Erythroblast (primary cell): ENCODE measurements at regions not wholly inside any gene's neighbourhood (a gene's known extent, or its start where the extent isn't known, plus 50 kb on each side); places are given as distances from the start of the nearest gene placed in this dataset.
"Not testable (repeated sequence)": the region's sequence is repeated elsewhere in the genome, so short reads cannot be mapped to it uniquely, and the experiment has no call there.

Source experiments
- DNase-seq, 2 experiments: peaks; one replicate each; lab custom pipeline; 2025; lab: John Stamatoyannopoulos, UW
- GATA1 ChIP-seq: IDR thresholded peaks from 2 replicates; pipeline ENCODE4 v1.6.1; 2011; ENCODE audit warnings: low read depth, mild to moderate bottlenecking, control low read depth, low read length, moderate library complexity
- POLR2A ChIP-seq: IDR thresholded peaks from 2 replicates; pipeline ENCODE4 v1.6.1; 2011; ENCODE audit warnings: mild to moderate bottlenecking, low read length

DNA sequence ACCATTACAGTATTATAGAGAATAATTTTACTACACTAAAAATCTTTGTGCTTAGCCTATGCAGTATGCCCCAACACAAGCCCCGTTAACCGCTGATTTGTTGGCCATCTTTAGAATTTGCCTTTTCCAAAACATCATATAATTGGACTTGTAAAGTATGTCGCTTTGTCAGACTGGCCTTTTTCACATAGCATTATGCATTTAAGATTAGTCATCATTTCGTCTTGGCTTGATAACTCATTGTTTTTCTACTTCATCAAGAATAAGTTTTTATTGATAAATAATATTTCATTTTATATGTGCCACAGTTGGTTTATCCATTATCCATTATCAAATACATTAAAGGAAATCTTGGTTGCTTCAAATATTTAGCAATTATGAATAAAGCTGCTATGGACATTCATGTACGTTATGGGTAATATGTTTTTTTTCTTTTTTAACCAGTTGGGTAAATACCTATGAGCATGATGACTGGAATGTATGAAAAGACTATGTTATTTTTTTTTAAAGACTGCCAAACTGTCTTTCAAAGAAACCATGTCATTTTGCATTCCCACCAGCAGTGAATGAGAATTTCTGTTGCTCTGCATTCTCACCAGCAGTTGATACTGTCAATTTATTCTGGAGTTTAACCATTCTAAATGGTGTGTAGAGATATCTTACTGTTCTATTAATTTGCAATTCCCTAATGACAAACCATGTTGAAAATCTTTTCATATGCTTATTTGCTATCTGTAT, 273.1 kb upstream of the KCND2 start:
- DNase-seq = no peak
- no peak for TF ChIP-seq POLR2A

DNA sequence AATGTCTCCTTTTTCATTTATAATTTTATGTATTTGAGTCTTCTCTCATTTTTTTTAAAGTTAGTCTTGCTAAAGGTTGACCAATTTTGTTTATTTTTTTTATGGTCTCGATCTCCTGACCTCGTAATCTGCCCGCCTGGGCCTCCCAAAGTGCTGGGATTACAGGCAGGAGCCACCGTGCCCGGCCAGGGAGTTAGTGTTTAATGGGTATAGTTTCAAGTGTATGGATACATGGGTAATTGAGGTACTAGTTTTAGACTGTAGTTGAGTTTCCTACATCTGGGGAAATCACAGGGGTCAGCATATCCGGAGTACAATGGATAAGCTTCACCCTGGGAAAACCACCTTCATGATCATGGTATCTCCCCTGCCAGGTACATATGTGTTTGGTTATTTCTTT, 267.3 kb upstream of the KCND2 start:
- DNase-seq = no peak
- no peak for TF ChIP-seq POLR2A
- TF ChIP-seq GATA1 = no peak

DNA sequence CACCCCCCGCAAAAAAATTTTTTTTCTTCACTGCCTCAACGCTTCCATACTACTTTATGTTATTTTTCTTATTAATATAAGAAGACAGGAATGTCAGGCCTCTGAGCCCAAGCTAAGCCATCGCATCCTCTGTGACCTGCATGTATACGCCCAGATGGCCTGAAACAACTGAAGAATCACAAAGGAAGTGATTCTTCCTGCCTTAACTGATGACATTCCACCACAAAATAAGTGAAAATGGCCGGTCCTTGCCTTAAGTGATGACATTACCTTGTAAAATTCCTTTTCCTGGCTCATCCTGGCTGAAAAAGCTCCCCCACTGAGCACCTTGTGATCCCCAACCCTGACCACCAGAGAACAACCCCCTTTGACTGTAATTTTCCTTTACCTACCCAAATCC, 258.7 kb upstream of the KCND2 start:
- not testable (repeated sequence) for DNase-seq

DNA sequence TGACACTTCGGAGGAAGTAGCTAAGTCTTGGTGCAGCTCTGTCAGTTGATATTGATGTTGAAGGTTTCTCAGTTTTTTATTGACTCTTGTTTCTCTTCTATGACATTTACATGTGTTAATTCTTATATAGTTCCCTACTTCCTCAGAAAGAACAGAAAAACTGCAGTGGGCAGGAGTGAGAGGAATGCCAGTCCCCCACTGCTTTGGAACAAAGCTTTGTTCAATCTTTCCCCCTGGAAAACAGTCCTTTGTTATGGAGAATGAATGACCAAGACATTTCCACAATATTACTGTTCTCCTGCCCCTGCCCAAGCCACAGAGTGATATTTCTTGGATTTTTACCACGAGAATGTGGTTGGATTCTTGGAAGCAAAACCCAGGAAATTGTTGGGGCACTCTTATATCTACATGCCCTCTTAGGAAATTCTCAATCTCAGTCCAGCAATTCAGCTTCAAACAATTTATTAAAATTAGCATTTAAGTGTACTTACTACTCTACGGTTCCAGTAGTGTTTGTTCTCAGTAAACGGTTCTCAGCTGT, 258.0 kb upstream of the KCND2 start:
- TF ChIP-seq GATA1 (no peak), POLR2A (no peak)
- DNase-seq = no peak

DNA sequence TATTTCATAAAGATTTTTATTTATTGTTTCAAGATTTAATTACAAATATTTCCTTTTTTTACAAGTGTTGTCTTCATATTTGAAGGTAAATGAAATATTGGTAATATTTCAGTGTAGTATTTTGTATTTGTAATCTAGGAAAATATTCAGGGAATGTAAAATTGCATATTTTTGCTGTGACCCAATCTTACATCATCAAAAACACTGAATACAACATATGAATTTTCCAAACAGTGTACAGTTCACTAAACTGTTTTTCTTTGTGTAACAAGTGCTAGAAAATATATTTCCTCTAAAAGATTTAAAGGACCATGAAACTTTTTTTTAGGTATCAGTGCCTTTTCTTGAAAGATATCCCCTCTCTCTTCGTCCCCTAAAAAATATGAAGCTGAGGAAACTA, 251.9 kb upstream of the KCND2 start:
- TF ChIP-seq GATA1 (no peak), POLR2A (no peak)
- DNase-seq = no peak

DNA sequence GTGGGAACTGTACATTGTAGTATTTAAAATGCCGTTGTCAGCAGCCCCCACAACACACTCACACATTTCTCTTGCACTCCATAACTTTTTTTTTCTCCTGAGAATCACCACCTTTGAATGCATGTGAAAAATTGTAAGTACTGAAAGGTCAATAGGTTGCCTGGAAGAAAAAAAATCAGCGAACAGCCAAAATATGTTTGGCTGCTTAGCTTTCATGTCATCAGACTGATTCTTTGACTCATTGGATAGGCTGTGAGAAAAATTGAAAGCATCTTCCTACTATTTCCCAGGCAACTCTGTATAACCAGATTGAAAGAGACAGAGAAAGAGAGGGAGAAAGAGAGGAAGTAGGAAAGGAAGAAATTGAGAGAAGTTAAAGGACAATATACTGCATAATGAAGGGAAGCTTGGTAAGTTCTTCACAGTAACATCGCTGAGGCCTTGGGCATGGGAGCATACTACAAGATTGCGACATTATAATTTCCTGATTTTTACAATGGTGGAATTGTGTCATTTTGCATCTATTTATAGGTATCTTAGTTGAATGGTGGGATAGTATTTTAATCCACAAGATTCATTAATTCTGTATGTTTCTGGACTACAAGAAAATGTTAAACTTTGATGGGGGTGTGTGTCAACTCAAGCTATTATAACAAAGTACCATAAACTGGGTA, 249.3 kb upstream of the KCND2 start:
- no peak for TF ChIP-seq POLR2A
- TF ChIP-seq GATA1 = no peak
- no peak for DNase-seq

DNA sequence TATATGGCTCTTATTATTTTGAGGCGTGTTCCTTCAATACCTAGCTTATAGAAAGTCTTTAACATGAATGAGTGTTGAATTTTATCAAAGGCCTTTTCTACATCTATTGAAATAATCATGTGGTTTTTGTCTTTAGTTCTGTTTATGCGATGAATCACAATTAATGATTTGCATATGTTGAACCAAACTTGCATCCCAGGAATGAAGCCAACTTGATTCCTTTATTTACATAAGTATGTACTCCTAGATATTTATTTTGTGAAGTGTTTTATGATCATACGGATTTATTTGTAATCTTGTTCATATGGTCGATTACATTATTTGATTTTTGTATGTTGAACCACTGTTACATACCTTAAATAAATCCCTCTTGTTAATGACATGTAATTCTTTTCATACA, 244.3 kb upstream of the KCND2 start:
- no peak for TF ChIP-seq GATA1
- TF ChIP-seq POLR2A = no peak
- no peak for DNase-seq

DNA sequence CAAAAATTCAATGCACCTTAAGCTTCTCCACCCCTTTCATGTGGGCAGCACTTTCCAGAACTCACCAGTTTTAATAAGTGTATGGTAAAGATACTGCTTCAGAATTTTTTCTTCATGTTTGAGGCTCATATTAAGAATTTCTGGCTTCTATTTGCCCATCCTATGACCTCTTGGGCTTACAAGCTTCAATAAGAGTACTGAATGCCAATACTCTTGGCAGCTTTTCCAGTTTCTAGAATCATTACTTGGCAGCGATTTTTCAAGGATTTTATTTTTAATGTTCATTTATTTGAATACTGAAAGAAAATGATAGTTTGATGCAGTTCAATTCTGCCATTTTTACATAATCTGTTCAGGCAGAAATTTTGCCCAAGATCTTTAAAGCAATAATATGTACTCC, 242.1 kb upstream of the KCND2 start:
- DNase-seq = no peak
- TF ChIP-seq POLR2A (no peak), GATA1 (no peak)

DNA sequence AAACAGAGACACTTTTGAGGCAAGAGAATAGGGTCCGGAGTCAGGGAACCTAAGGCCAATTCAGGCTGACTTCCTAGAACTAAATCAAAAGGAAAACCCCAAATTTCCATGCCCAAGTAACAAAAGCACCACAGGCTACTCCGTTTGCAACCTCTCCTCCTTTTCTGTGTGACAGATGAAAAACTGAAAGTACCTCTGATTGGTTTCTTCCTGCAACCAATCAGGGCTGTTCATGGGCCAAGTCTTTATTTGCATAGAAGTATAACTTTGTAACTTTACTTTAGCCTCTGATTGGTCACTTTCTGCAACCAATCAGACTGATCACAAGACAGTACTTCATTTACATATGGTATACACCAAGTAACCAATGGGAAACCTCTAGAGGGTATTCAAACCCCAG, 239.9 kb upstream of the KCND2 start:
- TF ChIP-seq POLR2A (no peak), GATA1 (no peak)
- DNase-seq = no peak

DNA sequence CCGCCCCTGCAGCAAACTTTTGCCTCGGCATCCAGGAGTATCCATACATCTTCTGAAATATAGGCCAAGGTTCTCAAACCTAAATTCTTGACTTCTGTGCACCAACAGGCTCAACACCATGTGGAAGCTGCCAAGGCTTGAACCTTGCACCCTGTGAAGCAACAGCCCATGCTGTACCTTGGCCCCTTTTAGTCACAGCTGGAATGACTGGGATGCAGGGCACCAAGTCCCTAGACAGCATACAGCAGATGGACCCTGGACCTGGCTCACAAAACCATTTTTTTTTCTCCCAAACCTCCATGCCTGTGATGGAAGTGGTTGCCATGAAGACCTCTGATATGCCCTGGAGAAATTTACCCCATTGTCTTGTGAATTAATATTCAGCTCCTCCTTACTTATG, 233.8 kb upstream of the KCND2 start:
- TF ChIP-seq POLR2A (no peak), GATA1 (no peak)
- no peak for DNase-seq

DNA sequence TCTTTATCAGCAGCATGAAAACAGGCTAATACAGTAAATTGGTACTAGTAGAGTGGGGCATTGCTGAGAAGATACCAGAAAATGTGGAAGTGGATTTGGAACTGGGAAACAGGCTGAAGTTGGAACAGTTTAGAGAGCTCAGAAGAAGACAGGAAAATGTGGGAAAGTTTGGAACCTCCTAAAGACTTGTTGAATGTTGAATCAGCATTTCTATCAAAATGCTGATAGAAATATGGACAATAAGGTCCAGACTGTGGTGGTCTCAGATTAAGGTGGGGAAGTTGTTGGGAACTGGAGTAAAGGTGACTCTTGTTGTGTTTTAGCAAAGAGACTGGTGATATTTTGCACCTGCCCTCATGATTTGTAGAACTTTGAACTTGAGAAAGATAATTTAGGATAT, 231.2 kb upstream of the KCND2 start:
- no peak for DNase-seq

DNA sequence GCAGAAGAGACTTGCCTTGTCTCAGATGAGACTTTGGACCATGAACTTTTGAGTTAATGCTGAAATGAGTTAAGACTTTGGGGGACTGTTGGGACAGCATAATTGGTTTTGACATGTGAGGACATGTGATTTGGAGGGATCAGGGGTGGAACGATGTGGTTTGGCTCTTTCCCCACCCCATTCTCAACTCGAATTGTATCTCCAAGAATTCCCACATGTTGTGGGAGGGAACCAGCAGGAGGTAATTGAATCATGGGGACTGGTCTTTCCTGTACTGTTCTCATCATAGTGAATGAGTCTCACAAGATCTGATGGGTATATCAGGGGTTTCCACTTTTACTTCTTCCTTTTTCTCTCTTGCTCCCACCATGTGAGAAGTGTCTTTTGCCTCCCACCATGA, 229.7 kb upstream of the KCND2 start:
- no peak for DNase-seq
- no peak for TF ChIP-seq POLR2A
- TF ChIP-seq GATA1 = no peak

More for the DNA sequence above, 231.2 kb upstream of the KCND2 start:
- TF ChIP-seq GATA1 (no peak), POLR2A (no peak)

DNA sequence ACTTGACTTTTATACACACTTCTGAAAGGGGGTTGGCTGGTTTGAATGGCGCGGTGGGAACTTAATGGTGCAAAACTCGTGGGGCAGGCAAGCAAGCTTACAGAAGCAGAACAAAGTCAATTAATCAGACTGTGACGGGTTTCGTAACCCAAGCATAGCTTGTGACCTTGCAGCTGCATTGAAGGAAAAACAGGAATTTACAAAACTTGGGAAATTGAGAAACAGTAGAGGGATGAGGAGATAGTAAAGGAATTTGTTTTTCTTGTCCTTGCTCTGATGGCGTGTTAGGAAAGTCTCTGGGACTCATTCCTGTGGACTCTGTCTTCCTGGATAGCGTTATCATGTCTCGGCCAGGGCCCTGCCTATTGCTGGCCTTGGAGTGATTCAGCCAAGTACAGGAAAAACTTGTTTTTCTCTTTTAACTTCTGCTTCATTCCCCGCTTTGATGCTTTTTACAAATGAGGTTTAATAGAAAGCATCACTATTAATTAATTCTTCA, 220.0 kb upstream of the KCND2 start:
- no peak for TF ChIP-seq POLR2A
- TF ChIP-seq GATA1 = no peak
- no peak for DNase-seq

DNA sequence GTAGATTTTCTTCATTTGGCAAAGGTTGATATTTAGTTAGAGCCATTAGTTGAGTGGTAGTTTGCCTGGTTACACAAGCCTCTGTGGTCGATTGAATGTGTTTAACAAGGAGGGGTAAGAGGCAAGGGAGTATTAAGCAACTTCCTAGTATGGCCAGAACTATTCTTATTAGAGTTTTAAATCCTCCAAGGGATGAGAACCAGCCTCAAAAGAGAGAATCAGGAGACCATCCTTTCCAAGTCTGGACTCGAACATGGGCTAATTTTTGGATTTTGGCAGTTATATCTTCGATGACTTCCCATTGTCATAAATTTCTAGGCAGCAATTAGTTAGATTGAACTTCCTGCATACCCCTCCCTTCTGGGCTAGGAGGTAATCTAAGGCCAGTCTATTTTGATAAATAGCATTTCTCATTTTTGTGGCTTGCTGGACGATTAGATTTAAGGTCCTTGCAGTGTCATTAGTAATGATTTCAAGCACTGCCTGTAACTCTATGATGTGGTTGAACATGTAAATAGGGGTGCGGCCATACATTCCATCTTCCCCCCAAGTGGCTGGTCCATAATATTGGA, 219.5 kb upstream of the KCND2 start:
- TF ChIP-seq GATA1 (no peak), POLR2A (no peak)
- no peak for DNase-seq
